Upper lobe of left lung (tissue), 4 donors: ENCODE measurements at regions not wholly inside any gene's neighbourhood (a gene's known extent, or its start where the extent isn't known, plus 50 kb on each side); places are given as distances from the start of the nearest gene placed in this dataset.

Experiments used
- POLR2AphosphoS5 ChIP-seq, 2 donors: sonication (generic); formaldehyde crosslinking; IDR thresholded peaks; one replicate each; pipeline ENCODE4 v1.5.1; 2017; ENCODE audit warnings: antibody characterized with exemption in 2 of 2
- TF ChIP-seq, protein P1 (sequence below), 6 experiments: fragments of 450-650 bp in 4 of 6; fragments of 200-600 bp in 2 of 6; sonication (generic) in 2 of 6; IDR thresholded peaks; one replicate each; pipeline ENCODE4 v1.5.1; 2016 to 2019; ENCODE audit warnings: antibody characterized with exemption in 6 of 6

GRCh38 chr12:40559865-40560264 is 132.4 kb upstream of the CNTN1 start:
- TF ChIP-seq, protein P1, sequence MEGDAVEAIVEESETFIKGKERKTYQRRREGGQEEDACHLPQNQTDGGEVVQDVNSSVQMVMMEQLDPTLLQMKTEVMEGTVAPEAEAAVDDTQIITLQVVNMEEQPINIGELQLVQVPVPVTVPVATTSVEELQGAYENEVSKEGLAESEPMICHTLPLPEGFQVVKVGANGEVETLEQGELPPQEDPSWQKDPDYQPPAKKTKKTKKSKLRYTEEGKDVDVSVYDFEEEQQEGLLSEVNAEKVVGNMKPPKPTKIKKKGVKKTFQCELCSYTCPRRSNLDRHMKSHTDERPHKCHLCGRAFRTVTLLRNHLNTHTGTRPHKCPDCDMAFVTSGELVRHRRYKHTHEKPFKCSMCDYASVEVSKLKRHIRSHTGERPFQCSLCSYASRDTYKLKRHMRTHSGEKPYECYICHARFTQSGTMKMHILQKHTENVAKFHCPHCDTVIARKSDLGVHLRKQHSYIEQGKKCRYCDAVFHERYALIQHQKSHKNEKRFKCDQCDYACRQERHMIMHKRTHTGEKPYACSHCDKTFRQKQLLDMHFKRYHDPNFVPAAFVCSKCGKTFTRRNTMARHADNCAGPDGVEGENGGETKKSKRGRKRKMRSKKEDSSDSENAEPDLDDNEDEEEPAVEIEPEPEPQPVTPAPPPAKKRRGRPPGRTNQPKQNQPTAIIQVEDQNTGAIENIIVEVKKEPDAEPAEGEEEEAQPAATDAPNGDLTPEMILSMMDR (IDR thresholded peaks at IDR 0.05) = no peak
- TF ChIP-seq POLR2AphosphoS5 (IDR thresholded peaks at IDR 0.05) = no peak
